CD4-positive, alpha-beta T cell (primary cell): ENCODE measurements at regions not wholly inside any gene's neighbourhood (a gene's known extent, or its start where the extent isn't known, plus 50 kb on each side); places are given as distances from the start of the nearest gene placed in this dataset.

Experiments
- ATAC-seq: fragments of 200-7000 bp; cut with Tn5 transposase; one replicate; pipeline ENCODE4 v1.10.0; 2022; ENCODE audit warnings: mild to moderate bottlenecking; ENCODE audit not compliant: poor library complexity
- CTCF ChIA-PET: fragments of 350-600 bp; sonication (Branson Sonifier 250); formaldehyde crosslinking; loops from one replicate; lab custom pipeline; 2021; ENCODE audit warnings: antibody characterized with exemption, inconsistent platforms; lab: Charles Lee
- POLR2A ChIA-PET: fragments of 350-600 bp; sonication (Branson Sonifier 250); formaldehyde crosslinking; loops from one replicate; lab custom pipeline; 2021; ENCODE audit warnings: antibody characterized with exemption, inconsistent platforms; lab: Charles Lee
- DNase-seq, 14 experiments: peaks; one replicate each; pipeline ENCODE4 v3.0.0-alpha.2; 2013 to 2020; ENCODE audit warnings: mixed read lengths in 2 of 14
- H3K27ac ChIP-seq, 2 donors: one replicate each; pipeline versions ENCODE4 v1.5.1 to v1.7.0; 2013; ENCODE audit warnings: low read length in 2 of 2, low read depth in 1 of 2, mild to moderate bottlenecking in 1 of 2
- H3K27me3 ChIP-seq, 2 experiments: 1 replicate in 1 of 2; 2 replicates in 1 of 2; pipeline versions ENCODE4 v1.6.1 to v1.7.0; 2013; ENCODE audit warnings: low read length in 2 of 2, control low read depth in 1 of 2, mild to moderate bottlenecking in 1 of 2, moderate library complexity in 1 of 2; ENCODE audit not compliant: insufficient read depth in 2 of 2, control insufficient read depth in 1 of 2
- H3K36me3 ChIP-seq: one replicate; pipeline ENCODE4 v1.6.1; 2013; ENCODE audit warnings: low read length, control low read depth; ENCODE audit not compliant: insufficient read depth
- H3K4me1 ChIP-seq: one replicate; pipeline ENCODE4 v1.6.1; 2013; ENCODE audit warnings: low read length, control low read depth; ENCODE audit not compliant: insufficient read depth
- H3K4me3 ChIP-seq: one replicate; pipeline ENCODE4 v1.5.1; 2013; ENCODE audit warnings: mild to moderate bottlenecking, low read length, moderate library complexity
- H3K9me3 ChIP-seq, 2 experiments: 1 replicate in 1 of 2; 2 replicates in 1 of 2; pipeline versions ENCODE4 v1.6.1 to v1.7.0; 2013; ENCODE audit warnings: low read length in 2 of 2, mild to moderate bottlenecking in 2 of 2, control low read depth in 1 of 2, moderate library complexity in 1 of 2; ENCODE audit not compliant: control insufficient read depth in 1 of 2, insufficient read depth in 1 of 2
- H3K27ac Mint-ChIP-seq: one replicate; pipeline ENCODE4 v1.8.0; 2020; ENCODE audit warnings: mixed read lengths
- H3K27me3 Mint-ChIP-seq: one replicate; pipeline ENCODE4 v1.8.0; 2021; ENCODE audit warnings: mixed read lengths
- H3K36me3 Mint-ChIP-seq: one replicate; pipeline ENCODE4 v1.8.0; 2021; ENCODE audit warnings: low read depth, mixed read lengths
- H3K4me1 Mint-ChIP-seq: one replicate; pipeline ENCODE4 v1.8.0; 2021; ENCODE audit warnings: low read depth, mixed read lengths
- H3K4me3 Mint-ChIP-seq: one replicate; pipeline ENCODE4 v1.8.0; 2020; ENCODE audit warnings: mild to moderate bottlenecking, mixed read lengths
- H3K9me3 Mint-ChIP-seq: one replicate; pipeline ENCODE4 v1.8.0; 2020; ENCODE audit warnings: mixed read lengths
- CTCF ChIP-seq: fragments of 200-600 bp; IDR thresholded peaks from one replicate; pipeline ENCODE4 v1.8.0; 2022; ENCODE audit warnings: antibody characterized with exemption, mild to moderate bottlenecking
- intact Hi-C, 2 experiments: fragments of 100-400 bp; cut with DNase I in 1 of 2; cut with micrococcal nuclease in 1 of 2; formaldehyde crosslinking; loops; one replicate each; pipeline versions ENCODE4 v1.15.1 to v1.9.0; 2023 to 2025; cut with DNase I, micrococcal nuclease

DNA sequence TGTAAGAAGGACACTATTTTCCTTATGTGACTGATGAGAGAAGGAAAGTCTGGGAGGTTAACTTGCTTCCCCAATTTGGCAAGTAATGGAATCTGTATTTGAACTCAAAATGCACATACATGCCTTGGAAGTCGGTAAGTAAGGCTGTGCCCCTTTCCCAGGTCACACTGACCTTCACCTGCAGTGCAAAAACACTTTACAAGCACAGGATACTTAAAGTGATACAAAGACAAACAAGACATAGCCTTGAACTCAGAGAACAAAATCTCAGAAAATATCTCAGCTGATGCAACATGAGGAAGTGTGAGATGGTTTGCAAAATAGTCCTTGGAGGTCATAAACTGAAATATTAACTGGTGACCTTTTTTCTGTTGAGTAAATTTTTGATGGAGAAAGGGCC is 251.1 kb downstream of the RAB38 start:
- intact Hi-C loops = no loop called here
- H3K4me1 ChIP-seq = no peaks in the 10 kb centered on the region
- Mint-ChIP-seq H3K36me3 (no peaks in the 10 kb centered on the region), H3K4me1 (no peaks in the 10 kb centered on the region), H3K27ac (no peak overlapping the region), H3K4me3 (no peak overlapping the region), H3K27me3 (no peaks in the 10 kb centered on the region), H3K9me3 (no peaks in the 10 kb centered on the region)
- no peaks in the 10 kb centered on the region for H3K9me3 ChIP-seq
- TF ChIP-seq CTCF = no peak
- H3K27me3 ChIP-seq = no peaks in the 10 kb centered on the region
- H3K4me3 ChIP-seq = no peak overlapping the region
- ChIA-PET CTCF (no interaction called here), POLR2A (no interaction called here)
- H3K27ac ChIP-seq = no peak overlapping the region
- DNase-seq = no peak
- no peak for ATAC-seq
- H3K36me3 ChIP-seq = no peaks in the 10 kb centered on the region

DNA sequence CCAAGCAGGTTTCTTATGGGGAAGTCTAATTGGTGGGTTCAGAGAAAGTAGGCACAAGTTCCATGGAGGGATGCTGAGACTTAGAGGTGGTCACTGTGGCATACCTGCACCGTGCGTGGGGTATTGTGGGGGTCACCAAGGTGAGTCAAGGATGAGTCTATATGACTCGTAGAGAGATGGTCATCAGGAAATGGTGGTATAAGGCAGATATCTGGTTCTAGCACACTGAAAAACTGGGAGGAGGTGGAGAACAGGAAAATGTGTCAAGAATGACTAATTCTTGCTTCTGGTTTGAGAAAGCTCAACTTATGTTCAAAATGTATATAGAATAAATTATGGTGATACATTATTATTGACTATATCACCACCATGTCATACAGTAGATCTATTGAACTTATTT is 258.1 kb downstream of the RAB38 start:
- POLR2A ChIA-PET = no interaction called here
- Mint-ChIP-seq H3K27me3 (no peaks in the 10 kb centered on the region), H3K27ac (no peak overlapping the region), H3K4me1 (no peaks in the 10 kb centered on the region), H3K36me3 (no peaks in the 10 kb centered on the region), H3K9me3 (no peaks in the 10 kb centered on the region), H3K4me3 (no peak overlapping the region)
- CTCF ChIA-PET = no interaction called here
- no peak overlapping the region for H3K27ac ChIP-seq
- intact Hi-C loops = no loop called here
- no peaks in the 10 kb centered on the region for H3K36me3 ChIP-seq
- H3K4me3 ChIP-seq = no peak overlapping the region
- no peaks in the 10 kb centered on the region for H3K27me3 ChIP-seq
- no peak for TF ChIP-seq CTCF
- no peak for ATAC-seq
- H3K9me3 ChIP-seq = no peaks in the 10 kb centered on the region
- no peak for DNase-seq
- no peaks in the 10 kb centered on the region for H3K4me1 ChIP-seq

DNA sequence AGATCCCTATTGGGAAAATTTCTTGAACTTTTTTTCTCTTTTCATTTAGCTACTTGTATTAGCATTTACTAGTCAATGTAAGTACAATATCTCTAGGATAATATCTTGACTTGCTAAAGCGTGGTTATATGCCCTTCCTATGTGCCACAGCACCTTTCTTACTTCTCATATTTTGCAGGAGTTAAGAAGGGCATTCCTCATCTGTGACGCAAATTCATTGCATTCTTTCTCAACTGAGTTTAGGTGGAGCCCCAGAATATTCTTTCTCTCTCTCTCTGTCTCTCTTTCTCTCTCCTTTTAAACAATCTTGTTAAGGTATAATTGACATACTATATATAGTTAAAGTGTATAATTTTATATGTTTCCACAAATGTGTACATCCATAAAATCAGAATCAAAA is 266.1 kb downstream of the RAB38 start:
- no peaks in the 10 kb centered on the region for H3K9me3 Mint-ChIP-seq
- ChIA-PET CTCF (no interaction called here), POLR2A (no interaction called here)
- Histone ChIP-seq H3K27ac (no peak overlapping the region), H3K27me3 (no peaks in the 10 kb centered on the region), H3K4me1 (no peaks in the 10 kb centered on the region), H3K9me3 (no peaks in the 10 kb centered on the region), H3K4me3 (no peak overlapping the region), H3K36me3 (no peaks in the 10 kb centered on the region)
- no peak overlapping the region for H3K4me3 Mint-ChIP-seq
- H3K4me1 Mint-ChIP-seq = no peaks in the 10 kb centered on the region
- no peak overlapping the region for H3K27ac Mint-ChIP-seq
- DNase-seq = no peak
- no peak for TF ChIP-seq CTCF
- ATAC-seq = no peak
- no peaks in the 10 kb centered on the region for H3K27me3 Mint-ChIP-seq
- no peaks in the 10 kb centered on the region for H3K36me3 Mint-ChIP-seq
- intact Hi-C loops = loop anchor here in 1 of 2 experiments (5.0 kb wide), 1 partner anchor 337 kb away; no protein-coding TSS in a partner anchor
